Fibroblast of skin of back (primary cell): ENCODE measurements at regions not wholly inside any gene's neighbourhood (a gene's known extent, or its start where the extent isn't known, plus 50 kb on each side); places are given as distances from the start of the nearest gene placed in this dataset.

Experiments
- DNase-seq: peaks from one replicate; pipeline ENCODE4 v3.0.0-alpha.2; 2013

GRCh38 chr10:89887830-89888229 is 186.4 kb downstream of the KIF20B start:
- no peak for DNase-seq

DNA sequence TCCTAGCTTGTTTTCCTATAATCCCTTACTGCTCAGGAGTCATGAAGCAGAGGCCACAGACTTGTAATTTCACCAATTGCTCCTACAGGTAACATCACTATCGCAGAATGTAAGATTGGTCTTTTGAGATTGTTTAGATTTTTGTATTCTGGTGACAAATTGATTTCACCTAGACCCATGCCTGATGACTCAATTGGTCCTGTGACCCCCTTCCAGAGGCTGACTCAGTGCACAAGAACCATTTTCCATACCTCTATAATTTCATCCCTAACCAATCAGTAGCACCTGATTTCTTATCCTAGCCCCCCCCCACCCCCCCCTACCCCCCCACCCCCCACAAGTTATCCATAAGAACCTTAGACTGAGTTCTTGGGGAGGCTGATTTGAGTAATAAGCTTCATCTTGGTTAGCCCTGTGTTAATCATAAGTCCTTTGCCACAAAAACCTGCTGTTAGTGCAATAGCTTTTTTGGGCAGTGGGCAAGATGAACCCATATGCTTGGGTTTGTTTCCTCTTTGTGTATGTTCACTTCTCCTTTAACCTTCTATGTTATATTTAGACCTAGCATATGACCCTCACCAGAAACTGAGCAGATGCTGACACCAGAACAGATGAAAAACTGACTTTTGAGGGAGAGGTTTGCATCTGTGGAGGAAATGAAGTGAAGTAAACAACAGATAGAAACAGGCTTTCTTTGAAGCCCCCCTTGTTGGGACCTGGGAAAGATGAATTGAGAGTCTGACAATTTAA is 187.1 kb downstream of the KIF20B start:
- no peak for DNase-seq

GRCh38 chr10:89889606-89890005 is 188.2 kb downstream of the KIF20B start:
- DNase-seq, result no peak

DNA sequence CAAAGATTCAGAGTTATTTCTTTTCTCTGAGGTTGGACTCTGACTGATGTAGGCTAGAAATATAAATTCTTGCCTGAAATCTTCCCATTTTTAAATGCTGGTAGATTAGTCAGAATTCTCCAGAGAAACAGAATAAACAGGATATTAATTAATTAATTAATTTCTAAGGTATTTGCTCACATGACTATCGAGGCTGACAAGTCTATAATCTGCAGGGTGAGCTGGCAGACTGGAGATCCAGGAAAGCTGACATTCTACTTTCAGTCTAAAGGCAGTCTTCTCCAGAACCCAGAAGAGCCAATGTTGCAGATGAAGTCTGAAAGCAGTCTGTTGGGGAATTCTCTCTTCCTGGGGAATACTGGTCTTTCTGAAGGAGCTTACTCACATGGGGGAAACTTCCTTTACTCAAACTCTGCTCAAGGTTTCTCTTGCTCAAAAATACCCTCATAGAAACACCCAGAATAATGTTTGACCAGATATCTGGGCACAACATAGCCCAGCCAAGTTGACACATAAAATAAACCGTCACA is 189.7 kb downstream of the KIF20B start:
- peak; percentile 11 for DNase-seq

- no peak for DNase-seq
These were observed 192.7 kb downstream of the KIF20B start for GRCh38 chr10:89894051-89894450.

- no peak for DNase-seq
These were observed 199.2 kb downstream of the KIF20B start for GRCh38 chr10:89900554-89900953.

DNA sequence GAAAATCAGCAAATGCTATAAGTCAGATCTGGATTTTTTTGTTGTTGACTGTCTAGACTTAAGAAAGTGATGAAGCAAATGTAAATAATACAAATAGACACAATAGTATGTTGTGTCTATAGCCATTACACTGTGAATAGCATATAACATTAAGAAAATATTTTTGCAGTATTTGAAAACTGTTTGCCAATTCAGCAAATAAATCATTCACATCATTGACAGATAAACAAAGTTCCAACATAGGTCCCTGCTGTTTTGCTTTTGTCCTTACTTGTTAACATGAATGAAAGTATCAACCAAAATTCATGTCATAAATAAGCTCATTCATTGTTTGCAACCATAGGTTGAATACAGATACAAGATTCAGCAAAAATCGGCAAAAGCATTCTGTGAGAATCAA is 200.5 kb downstream of the KIF20B start:
- DNase-seq, result no peak

- DNase-seq, result no peak
These were observed 203.4 kb downstream of the KIF20B start for GRCh38 chr10:89904755-89905154.

DNA sequence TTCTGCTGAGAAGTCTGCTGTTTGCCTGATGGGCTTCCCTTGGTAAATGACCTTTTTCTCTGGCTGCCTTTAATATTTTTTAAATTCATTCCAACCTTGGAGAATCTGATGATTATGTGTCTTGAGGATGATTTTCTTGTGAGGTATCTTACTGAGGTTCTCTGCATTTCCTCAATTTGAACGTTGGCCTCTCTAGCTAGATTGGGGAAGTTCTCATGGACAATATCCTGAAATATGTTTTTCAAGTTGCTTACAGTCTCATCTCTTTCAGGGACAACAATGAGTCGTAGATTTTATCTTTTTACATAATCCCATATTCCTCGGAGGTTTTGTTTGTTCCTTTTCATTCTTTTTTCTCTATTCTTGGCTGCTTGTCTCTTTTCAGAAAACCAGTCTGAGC is 208.4 kb downstream of the KIF20B start:
- no peak for DNase-seq

GRCh38 chr10:89915021-89915420 is 213.6 kb downstream of the KIF20B start:
- DNase-seq, result no peak

DNA sequence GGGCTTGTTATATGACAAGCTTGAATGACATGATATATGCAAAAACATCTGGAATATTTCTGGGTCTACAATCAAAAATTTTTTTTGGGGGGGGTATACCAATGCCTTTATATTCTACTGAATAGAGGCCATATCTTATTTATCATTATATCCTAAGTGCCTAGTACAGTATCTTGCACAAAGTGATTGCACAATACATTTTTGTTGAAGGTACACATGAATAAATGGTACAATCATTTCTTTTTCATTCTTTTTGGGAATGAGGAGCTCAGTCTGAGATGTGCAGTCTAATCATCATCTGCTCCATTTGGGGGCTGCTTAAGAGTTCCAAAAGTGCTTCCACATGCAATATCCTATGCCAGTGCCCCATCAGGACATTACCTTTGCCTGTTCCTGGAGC is 214.6 kb downstream of the KIF20B start:
- DNase-seq, result no peak

GRCh38 chr10:89916468-89917215 is 215.3 kb downstream of the KIF20B start:
- DNase-seq, result no peak

DNA sequence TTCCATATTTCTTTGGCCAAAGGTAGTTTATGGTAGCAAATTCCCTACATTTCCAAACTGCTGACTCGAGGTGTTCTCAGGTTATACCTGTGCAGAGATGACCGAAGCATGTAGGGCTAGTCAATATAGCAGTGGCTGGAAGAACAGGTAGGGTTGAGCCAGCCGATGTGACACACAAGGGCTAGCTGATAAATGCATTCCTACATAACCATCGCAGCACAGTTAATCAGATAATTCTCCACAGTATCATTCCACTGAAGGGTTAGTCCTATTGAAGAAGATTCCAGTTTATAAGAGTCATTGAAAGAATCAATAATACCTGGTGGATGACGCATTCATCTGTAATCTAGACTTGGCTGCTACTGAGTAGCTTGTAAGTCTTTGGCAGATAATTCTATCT is 220.0 kb downstream of the KIF20B start:
- DNase-seq, result no peak

GRCh38 chr10:89923661-89924060 is 222.3 kb downstream of the KIF20B start:
- DNase-seq, result no peak

DNA sequence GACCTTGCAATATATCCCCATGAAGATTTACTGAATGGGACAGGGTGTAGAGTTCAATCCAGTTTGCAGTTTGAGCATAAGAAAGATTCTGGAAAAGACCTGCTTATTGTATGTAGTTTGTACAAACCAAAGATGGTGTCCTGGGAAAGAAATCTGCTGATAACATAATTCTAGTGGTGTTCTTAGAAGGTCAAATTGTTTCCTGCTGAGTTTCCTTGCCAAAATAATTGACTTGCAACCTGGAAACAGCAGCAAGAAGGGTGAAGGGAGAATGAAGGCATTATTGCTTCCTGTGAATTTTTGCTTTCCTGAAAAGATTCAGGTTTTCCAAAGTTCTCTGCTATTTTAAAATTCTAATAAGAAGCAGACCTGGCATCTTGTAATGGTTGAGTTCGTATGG is 222.9 kb downstream of the KIF20B start:
- no peak for DNase-seq

DNA sequence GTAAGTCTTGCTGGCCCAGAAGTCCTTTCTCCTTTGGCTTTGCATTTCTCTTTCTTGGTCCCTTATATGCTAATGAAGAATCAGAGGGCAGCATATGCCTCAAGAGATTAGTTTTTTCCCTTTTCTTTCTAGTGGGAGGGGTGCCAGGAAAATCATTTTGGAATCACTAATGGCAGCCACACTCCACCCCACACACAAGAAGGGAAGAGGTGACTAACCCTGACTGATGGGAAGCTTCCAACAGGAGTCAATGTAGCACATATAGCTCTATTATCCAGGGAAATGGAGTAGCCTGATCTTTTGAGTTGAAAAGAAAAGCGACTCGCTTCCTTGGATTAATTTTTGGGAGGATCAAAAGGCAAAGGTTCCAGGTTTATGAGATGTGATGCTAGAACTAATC is 225.3 kb downstream of the KIF20B start:
- no peak for DNase-seq

GRCh38 chr10:89929282-89930026 is 228.1 kb downstream of the KIF20B start:
- no peak for DNase-seq

DNA sequence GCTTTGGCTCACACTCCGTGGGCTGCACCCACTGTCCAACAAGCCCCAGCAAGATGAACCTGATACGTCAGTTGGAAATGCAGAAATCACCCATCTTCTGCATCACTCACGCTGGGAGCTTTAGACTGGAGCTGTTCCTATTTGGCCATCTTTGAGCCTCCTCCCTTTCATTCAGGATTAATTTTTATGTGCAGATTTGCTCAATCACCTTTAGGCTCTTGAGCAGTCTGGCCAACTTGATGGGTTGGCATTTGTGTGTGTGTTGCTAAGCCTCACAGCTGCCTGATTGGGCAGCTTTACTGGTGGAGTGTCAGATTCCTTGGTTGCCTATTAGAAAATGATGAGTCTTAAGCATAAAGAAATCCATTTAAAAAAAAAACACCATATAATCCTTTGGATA is 236.1 kb downstream of the KIF20B start:
- no peak for DNase-seq

DNA sequence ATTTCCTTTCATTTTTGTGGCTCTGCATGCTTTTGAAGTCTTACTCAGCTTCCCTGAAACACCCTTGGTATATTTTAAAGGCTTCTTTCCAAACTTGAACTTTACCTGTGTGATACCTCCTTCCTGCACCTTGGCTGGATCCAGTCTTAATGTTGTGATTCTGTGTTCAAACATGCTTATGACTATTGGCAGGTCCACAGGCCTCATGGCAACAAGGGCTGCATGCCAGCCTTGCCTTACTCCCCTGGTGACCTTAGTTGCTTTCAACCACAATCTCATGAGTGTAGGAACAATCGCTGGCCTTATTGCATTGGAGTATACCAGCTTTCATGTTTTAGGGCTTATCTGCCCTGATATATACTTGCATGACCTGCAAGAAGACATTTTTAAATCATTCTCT is 238.7 kb downstream of the KIF20B start:
- DNase-seq, result no peak

- DNase-seq, result no peak
These were observed 240.8 kb downstream of the KIF20B start for GRCh38 chr10:89942217-89942616.

DNA sequence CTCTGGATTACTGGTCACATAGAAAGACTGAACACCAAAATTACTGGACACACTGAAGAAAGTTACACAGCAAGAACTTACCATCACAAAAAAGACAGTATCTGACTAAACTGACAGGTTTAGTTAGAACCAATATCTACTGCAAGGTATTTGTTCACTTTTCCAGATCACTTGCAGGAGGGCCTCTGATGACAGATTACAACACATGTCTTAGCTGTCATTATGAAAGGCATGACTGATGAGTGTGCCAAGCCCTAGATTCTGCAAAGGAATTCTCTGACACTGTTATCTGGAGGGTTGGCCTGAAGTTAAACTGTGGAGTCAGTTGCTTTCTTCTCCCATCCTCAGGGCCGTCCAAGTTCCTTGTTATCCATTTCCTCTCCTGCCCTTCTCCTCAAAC is 242.7 kb downstream of the KIF20B start:
- no peak for DNase-seq

DNA sequence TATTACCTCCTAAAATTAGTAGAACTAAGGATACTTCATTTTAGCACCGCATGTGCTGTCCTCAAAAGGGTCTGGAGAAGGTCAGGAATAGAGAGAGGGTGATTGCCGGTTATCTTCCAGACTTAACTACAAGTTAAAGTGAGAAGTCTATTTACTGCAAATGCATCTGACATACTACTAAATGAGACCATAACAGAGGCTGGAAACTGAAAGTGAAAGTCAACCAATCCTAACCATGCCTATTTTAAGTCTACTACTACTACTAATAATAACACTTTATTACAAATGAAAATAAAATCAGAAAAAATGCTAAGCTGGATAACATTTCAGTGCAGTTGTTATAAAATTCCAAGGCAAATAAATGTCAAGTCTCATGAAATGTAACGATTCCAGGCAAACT is 244.7 kb downstream of the KIF20B start:
- DNase-seq, result no peak

- DNase-seq, result no peak
These were observed 248.1 kb downstream of the KIF20B start for GRCh38 chr10:89949496-89949895.
